Fibroblast of the aortic adventitia (primary cell): ENCODE measurements at regions not wholly inside any gene's neighbourhood (a gene's known extent, or its start where the extent isn't known, plus 50 kb on each side); places are given as distances from the start of the nearest gene placed in this dataset.

ENCODE experiments used
- DNase-seq: peaks from one replicate; pipeline ENCODE4 v3.0.0-alpha.2; 2010; ENCODE audit warnings: low read depth
- H3K4me3 ChIP-seq: 2 replicates; pipeline ENCODE4 v1.5.1; 2011; ENCODE audit warnings: low read depth, mild to moderate bottlenecking, control low read depth, low read length, moderate library complexity
- CTCF ChIP-seq: IDR thresholded peaks from 2 replicates; pipeline ENCODE4 v1.5.1; 2011; ENCODE audit warnings: mild to moderate bottlenecking, low read length, control low read depth, inconsistent platforms; ENCODE audit not compliant: insufficient read depth

- no peak for DNase-seq
- no peak overlapping the region for H3K4me3 ChIP-seq
These were observed 73.9 kb upstream of the BRINP1 start for GRCh38 chr9:119443179-119443578.

GRCh38 chr9:119441832-119442231 lies 72.6 kb upstream of the BRINP1 start:
- TF ChIP-seq CTCF = no peak
- H3K4me3 ChIP-seq = no peak overlapping the region
- no peak for DNase-seq

More at GRCh38 chr9:119443179-119443578, 73.9 kb upstream of the BRINP1 start:
- TF ChIP-seq CTCF = no peak

GRCh38 chr9:119441338-119441737 lies 72.1 kb upstream of the BRINP1 start:
- TF ChIP-seq CTCF = no peak
- no peak overlapping the region for H3K4me3 ChIP-seq
- DNase-seq = no peak

GRCh38 chr9:119436261-119436660 lies 67.0 kb upstream of the BRINP1 start:
- no peak for DNase-seq
- H3K4me3 ChIP-seq = no peak overlapping the region
- TF ChIP-seq CTCF = no peak

GRCh38 chr9:119435076-119435475 lies 65.8 kb upstream of the BRINP1 start:
- no peak for DNase-seq
- no peak overlapping the region for H3K4me3 ChIP-seq
- TF ChIP-seq CTCF = no peak

GRCh38 chr9:119432428-119432827 lies 63.2 kb upstream of the BRINP1 start:
- TF ChIP-seq CTCF = no peak
- DNase-seq = no peak
- no peak overlapping the region for H3K4me3 ChIP-seq

GRCh38 chr9:119429302-119429701 lies 60.1 kb upstream of the BRINP1 start:
- DNase-seq = no peak
- no peak for TF ChIP-seq CTCF
- H3K4me3 ChIP-seq = no peak overlapping the region
